ENCODE measurements at regions not wholly inside any gene's neighbourhood (a gene's known extent, or its start where the extent isn't known, plus 50 kb on each side); places are given as distances from the start of the nearest gene placed in this dataset.
"Not testable (repeated sequence)": the region's sequence is repeated elsewhere in the genome, so short reads cannot be mapped to it uniquely, and the experiment has no call there.

DNA sequence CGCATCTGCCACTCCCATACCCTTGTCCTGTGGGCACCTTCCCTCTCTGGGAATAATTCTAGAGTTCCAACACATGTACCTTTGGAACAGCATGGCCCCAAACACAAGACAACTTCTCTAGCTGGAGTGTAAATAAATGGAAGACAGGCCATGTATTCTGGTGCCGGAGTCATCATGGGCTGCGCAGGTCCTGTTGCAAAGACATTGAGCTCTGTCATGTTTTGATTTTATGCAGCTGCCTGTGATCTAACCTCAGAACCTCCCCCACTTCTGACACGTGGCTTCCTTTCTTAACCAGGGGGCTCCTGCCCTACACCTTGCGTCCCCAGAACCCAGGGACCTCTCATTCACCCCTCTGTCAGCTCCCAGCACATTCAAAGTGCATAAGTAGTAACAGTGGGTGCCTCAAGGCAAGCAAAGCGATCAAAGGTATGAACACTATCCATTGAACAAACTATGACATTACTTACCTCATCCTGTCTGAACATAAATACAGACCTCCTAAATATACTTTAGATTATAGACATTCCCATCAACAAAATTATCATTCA lies 219.9 kb downstream of the FGFR2 start:
- POLR2A ChIA-PET: no interaction called here
- H3K27me3 Mint-ChIP-seq: no peaks in the 10 kb centered on the region
- H3K4me3 ChIP-seq (ENCODE audit: control insufficient read depth in 1 of 2, extremely low read depth in 1 of 2, low read length in 1 of 2): no peak overlapping the region
- no peaks in the 10 kb centered on the region for H3K36me3 Mint-ChIP-seq
- DNase-seq (no peak), ATAC-seq (replicated peaks in 1 of 4) (no peak)
- no peaks in the 10 kb centered on the region for H3K9me3 ChIP-seq
- no peak overlapping the region for H3K27ac ChIP-seq (ENCODE audit: low read length)
- 59% methylated on average over 3 of the region's 6 CpGs for WGBS (ENCODE audit: insufficient coverage)
- no peaks in the 10 kb centered on the region for H3K4me1 Mint-ChIP-seq
- no peak overlapping the region for H3K27ac Mint-ChIP-seq
- no peaks in the 10 kb centered on the region for H3K36me3 ChIP-seq (ENCODE audit: control insufficient read depth in 2 of 2, extremely low read depth in 1 of 2, insufficient read depth in 1 of 2, low read length in 1 of 2)
- no peak overlapping the region for H3K4me3 Mint-ChIP-seq
- H3K4me1 ChIP-seq (ENCODE audit: control insufficient read depth in 1 of 2, extremely low read depth in 1 of 2, insufficient read depth in 2 of 2, low read length in 2 of 2): no peaks in the 10 kb centered on the region
- H3K27me3 ChIP-seq (replicated peaks in 1 of 2; ENCODE audit: control insufficient read depth in 2 of 2, extremely low read depth in 1 of 2, insufficient read depth in 2 of 2, low read length in 1 of 2): no peaks in the 10 kb centered on the region
- CTCF ChIA-PET: no interaction called here
- peaks cover 5 to 15% (median 8%) of the 10 kb centered on the region in 3 donors for H3K9me3 Mint-ChIP-seq

DNA sequence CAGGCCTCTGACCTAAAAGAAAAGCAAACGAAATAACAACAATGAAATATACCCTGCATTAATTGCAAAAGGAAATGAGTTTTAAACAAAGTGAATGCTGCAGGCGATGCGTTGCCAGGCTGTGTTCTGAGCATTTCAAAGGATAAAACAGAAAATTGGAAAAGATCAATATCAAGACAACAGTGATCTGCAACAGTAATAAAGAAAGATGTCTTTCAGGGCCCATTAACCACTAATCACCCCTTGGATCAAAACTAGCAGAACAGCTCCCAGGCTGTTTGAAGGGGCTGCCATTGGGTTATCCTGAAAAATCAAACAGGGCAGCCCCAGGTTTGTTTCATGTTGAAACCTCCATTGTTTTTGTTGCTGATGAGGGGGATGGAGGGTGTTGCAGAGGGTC lies 219.2 kb downstream of the FGFR2 start:
- no peak for DNase-seq
- Histone ChIP-seq H3K36me3 (ENCODE audit: control insufficient read depth in 2 of 2, extremely low read depth in 1 of 2, insufficient read depth in 1 of 2, low read length in 1 of 2) (no peaks in the 10 kb centered on the region), H3K27ac (ENCODE audit: low read length) (no peak overlapping the region), H3K9me3 (no peaks in the 10 kb centered on the region), H3K27me3 (replicated peaks in 1 of 2; ENCODE audit: control insufficient read depth in 2 of 2, extremely low read depth in 1 of 2, insufficient read depth in 2 of 2, low read length in 1 of 2) (no peaks in the 10 kb centered on the region), H3K4me1 (ENCODE audit: control insufficient read depth in 1 of 2, extremely low read depth in 1 of 2, insufficient read depth in 2 of 2, low read length in 2 of 2) (no peaks in the 10 kb centered on the region), H3K4me3 (ENCODE audit: control insufficient read depth in 1 of 2, extremely low read depth in 1 of 2, low read length in 1 of 2) (no peak overlapping the region)
- peaks cover 5 to 12% (median 8%) of the 10 kb centered on the region in 3 donors for H3K9me3 Mint-ChIP-seq
- no peaks in the 10 kb centered on the region for H3K4me1 Mint-ChIP-seq
- no peak for ATAC-seq (replicated peaks in 1 of 4)
- H3K4me3 Mint-ChIP-seq: no peak overlapping the region
- no peaks in the 10 kb centered on the region for H3K36me3 Mint-ChIP-seq
- H3K27ac Mint-ChIP-seq: no peak overlapping the region
- WGBS (ENCODE audit: insufficient coverage): no CpG with 5 or more reads among the region's 3 CpGs
- no peaks in the 10 kb centered on the region for H3K27me3 Mint-ChIP-seq
- ChIA-PET POLR2A (no interaction called here), CTCF (no interaction called here)

GRCh38 chr10:121380211-121380610 lies 218.0 kb downstream of the FGFR2 start:
- no peak overlapping the region for H3K4me3 ChIP-seq (ENCODE audit: control insufficient read depth in 1 of 2, extremely low read depth in 1 of 2, low read length in 1 of 2)
- ATAC-seq (replicated peaks in 1 of 4) (no peak), DNase-seq (no peak)
- CTCF ChIA-PET: no interaction called here
- no peaks in the 10 kb centered on the region for H3K36me3 ChIP-seq (ENCODE audit: control insufficient read depth in 2 of 2, extremely low read depth in 1 of 2, insufficient read depth in 1 of 2, low read length in 1 of 2)
- H3K27ac ChIP-seq (ENCODE audit: low read length): no peak overlapping the region
- Mint-ChIP-seq H3K4me3 (no peak overlapping the region), H3K36me3 (no peaks in the 10 kb centered on the region), H3K27ac (no peak overlapping the region), H3K9me3 (peaks cover 5 to 11% (median 11%) of the 10 kb centered on the region in 3 donors), H3K27me3 (no peaks in the 10 kb centered on the region), H3K4me1 (no peaks in the 10 kb centered on the region)
- 50% methylated on average over 2 of the region's 3 CpGs for WGBS (ENCODE audit: insufficient coverage)
- POLR2A ChIA-PET: no interaction called here
- no peaks in the 10 kb centered on the region for H3K27me3 ChIP-seq (replicated peaks in 1 of 2; ENCODE audit: control insufficient read depth in 2 of 2, extremely low read depth in 1 of 2, insufficient read depth in 2 of 2, low read length in 1 of 2)
- no peaks in the 10 kb centered on the region for H3K4me1 ChIP-seq (ENCODE audit: control insufficient read depth in 1 of 2, extremely low read depth in 1 of 2, insufficient read depth in 2 of 2, low read length in 2 of 2)
- no peaks in the 10 kb centered on the region for H3K9me3 ChIP-seq

DNA sequence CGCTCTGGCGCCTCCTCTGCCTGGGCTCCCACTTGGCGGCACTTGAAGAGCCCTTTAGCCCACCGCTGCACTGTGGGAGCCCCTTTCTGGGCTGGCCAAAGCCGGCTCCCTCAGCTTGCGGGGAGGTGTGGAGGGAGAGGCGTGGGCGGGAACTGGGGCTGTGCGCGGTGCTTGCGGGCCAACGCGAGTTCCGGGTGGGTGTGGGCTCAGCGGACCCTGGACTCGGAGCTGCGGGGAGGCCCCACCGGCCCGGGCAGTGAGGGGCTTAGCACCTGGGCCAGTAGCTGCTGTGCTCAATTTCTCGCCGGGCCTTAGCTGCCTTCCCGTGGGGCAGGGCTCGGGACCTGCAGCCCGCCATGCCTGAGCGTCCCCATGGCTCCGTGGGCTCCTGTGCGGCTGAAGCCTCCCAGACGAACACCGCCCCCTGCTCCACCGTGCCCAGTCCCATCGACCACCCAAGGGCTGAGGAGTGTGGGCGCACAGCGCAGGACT lies 216.2 kb downstream of the FGFR2 start:
- H3K4me1 Mint-ChIP-seq; H3K27ac Mint-ChIP-seq; POLR2A ChIA-PET; H3K4me3 ChIP-seq (ENCODE audit: control insufficient read depth in 1 of 2, extremely low read depth in 1 of 2, low read length in 1 of 2); H3K9me3 ChIP-seq; ATAC-seq (replicated peaks in 1 of 4); H3K36me3 Mint-ChIP-seq; DNase-seq; H3K27me3 Mint-ChIP-seq; H3K4me1 ChIP-seq (ENCODE audit: control insufficient read depth in 1 of 2, extremely low read depth in 1 of 2, insufficient read depth in 2 of 2, low read length in 2 of 2); CTCF ChIA-PET; H3K4me3 Mint-ChIP-seq; H3K27ac ChIP-seq (ENCODE audit: low read length); H3K27me3 ChIP-seq (replicated peaks in 1 of 2; ENCODE audit: control insufficient read depth in 2 of 2, extremely low read depth in 1 of 2, insufficient read depth in 2 of 2, low read length in 1 of 2); H3K36me3 ChIP-seq (ENCODE audit: control insufficient read depth in 2 of 2, extremely low read depth in 1 of 2, insufficient read depth in 1 of 2, low read length in 1 of 2): not testable (repeated sequence)
- 96% methylated on average over 25 of the region's 33 CpGs for WGBS (ENCODE audit: insufficient coverage)
- H3K9me3 Mint-ChIP-seq: peaks cover 5 to 14% (median 9%) of the 10 kb centered on the region in 3 donors

GRCh38 chr10:121385136-121385535 lies 213.1 kb downstream of the FGFR2 start:
- no peak overlapping the region for H3K4me3 Mint-ChIP-seq
- no peaks in the 10 kb centered on the region for H3K36me3 ChIP-seq (ENCODE audit: control insufficient read depth in 2 of 2, extremely low read depth in 1 of 2, insufficient read depth in 1 of 2, low read length in 1 of 2)
- H3K27ac Mint-ChIP-seq: no peak overlapping the region
- ChIA-PET POLR2A (interaction anchor here in 1 of 2 donors (0.7 kb wide), 1 partner anchor 88 kb away, joined by 3 read pairs; no protein-coding TSS in a partner anchor), CTCF (interaction anchor here in 1 of 2 donors (0.6 kb wide), 1 partner anchor 13 kb away, joined by 3 read pairs; no protein-coding TSS in a partner anchor)
- no peak for ATAC-seq (replicated peaks in 1 of 4)
- H3K27me3 ChIP-seq (replicated peaks in 1 of 2; ENCODE audit: control insufficient read depth in 2 of 2, extremely low read depth in 1 of 2, insufficient read depth in 2 of 2, low read length in 1 of 2): no peaks in the 10 kb centered on the region
- no CpG with 5 or more reads among the region's 1 CpG for WGBS (ENCODE audit: insufficient coverage)
- no peak overlapping the region for H3K27ac ChIP-seq (ENCODE audit: low read length)
- no peak overlapping the region for H3K4me3 ChIP-seq (ENCODE audit: control insufficient read depth in 1 of 2, extremely low read depth in 1 of 2, low read length in 1 of 2)
- no peaks in the 10 kb centered on the region for H3K36me3 Mint-ChIP-seq
- H3K4me1 ChIP-seq (ENCODE audit: control insufficient read depth in 1 of 2, extremely low read depth in 1 of 2, insufficient read depth in 2 of 2, low read length in 2 of 2): no peaks in the 10 kb centered on the region
- no peak for DNase-seq
- H3K4me1 Mint-ChIP-seq: no peaks in the 10 kb centered on the region
- H3K9me3 ChIP-seq: no peaks in the 10 kb centered on the region
- no peaks in the 10 kb centered on the region for H3K27me3 Mint-ChIP-seq
- H3K9me3 Mint-ChIP-seq: peaks cover 6 to 11% (median 10%) of the 10 kb centered on the region in 3 donors

DNA sequence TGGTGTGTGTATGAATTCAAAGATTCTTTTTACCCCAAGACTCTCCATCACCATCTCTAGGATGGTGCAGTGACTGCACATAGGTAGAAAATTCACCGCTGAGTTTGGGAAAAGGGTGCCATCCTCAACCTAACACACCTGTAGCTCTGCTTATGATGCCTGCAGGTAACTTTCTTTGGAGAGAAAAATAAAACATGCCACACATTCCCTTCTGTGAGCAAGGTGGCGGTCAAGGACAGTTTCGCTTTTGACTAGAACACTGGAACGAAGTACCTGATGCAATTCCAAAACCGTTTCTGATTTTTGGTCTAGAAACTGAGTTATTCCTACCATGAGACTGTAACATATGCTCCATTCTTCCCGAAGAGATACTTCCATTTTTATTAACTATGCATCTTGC lies 205.6 kb downstream of the FGFR2 start:
- DNase-seq (no peak), ATAC-seq (replicated peaks in 1 of 4) (no peak)
- ChIA-PET CTCF (no interaction called here), POLR2A (no interaction called here)
- 94% methylated on average over 3 of the region's 6 CpGs for WGBS (ENCODE audit: insufficient coverage)
- peaks cover 0 to 6% of the 10 kb centered on the region in 2 donors for H3K27me3 Mint-ChIP-seq
- Histone ChIP-seq H3K36me3 (ENCODE audit: control insufficient read depth in 2 of 2, extremely low read depth in 1 of 2, insufficient read depth in 1 of 2, low read length in 1 of 2) (no peaks in the 10 kb centered on the region), H3K27me3 (replicated peaks in 1 of 2; ENCODE audit: control insufficient read depth in 2 of 2, extremely low read depth in 1 of 2, insufficient read depth in 2 of 2, low read length in 1 of 2) (peaks cover 0 to 6% of the 10 kb centered on the region in 2 experiments), H3K4me1 (ENCODE audit: control insufficient read depth in 1 of 2, extremely low read depth in 1 of 2, insufficient read depth in 2 of 2, low read length in 2 of 2) (no peaks in the 10 kb centered on the region), H3K9me3 (no peaks in the 10 kb centered on the region), H3K4me3 (ENCODE audit: control insufficient read depth in 1 of 2, extremely low read depth in 1 of 2, low read length in 1 of 2) (no peak overlapping the region), H3K27ac (ENCODE audit: low read length) (no peak overlapping the region)
- peaks cover 3 to 8% (median 7%) of the 10 kb centered on the region in 3 donors for H3K9me3 Mint-ChIP-seq
- H3K27ac Mint-ChIP-seq: no peak overlapping the region
- H3K4me1 Mint-ChIP-seq: no peaks in the 10 kb centered on the region
- no peaks in the 10 kb centered on the region for H3K36me3 Mint-ChIP-seq
- H3K4me3 Mint-ChIP-seq: no peak overlapping the region

GRCh38 chr10:121393522-121393921 lies 204.7 kb downstream of the FGFR2 start:
- no peak overlapping the region for H3K27ac ChIP-seq (ENCODE audit: low read length)
- ChIA-PET POLR2A (no interaction called here), CTCF (no interaction called here)
- H3K27me3 Mint-ChIP-seq: peaks cover 0 to 6% of the 10 kb centered on the region in 2 donors
- peaks cover 3 to 7% (median 4%) of the 10 kb centered on the region in 3 donors for H3K9me3 Mint-ChIP-seq
- no peaks in the 10 kb centered on the region for H3K36me3 Mint-ChIP-seq
- WGBS (ENCODE audit: insufficient coverage): no CpG with 5 or more reads among the region's 3 CpGs
- no peak for DNase-seq
- no peaks in the 10 kb centered on the region for H3K4me1 Mint-ChIP-seq
- H3K4me3 Mint-ChIP-seq: no peak overlapping the region
- no peaks in the 10 kb centered on the region for H3K36me3 ChIP-seq (ENCODE audit: control insufficient read depth in 2 of 2, extremely low read depth in 1 of 2, insufficient read depth in 1 of 2, low read length in 1 of 2)
- no peaks in the 10 kb centered on the region for H3K4me1 ChIP-seq (ENCODE audit: control insufficient read depth in 1 of 2, extremely low read depth in 1 of 2, insufficient read depth in 2 of 2, low read length in 2 of 2)
- H3K4me3 ChIP-seq (ENCODE audit: control insufficient read depth in 1 of 2, extremely low read depth in 1 of 2, low read length in 1 of 2): no peak overlapping the region
- H3K27me3 ChIP-seq (replicated peaks in 1 of 2; ENCODE audit: control insufficient read depth in 2 of 2, extremely low read depth in 1 of 2, insufficient read depth in 2 of 2, low read length in 1 of 2): peaks cover 0 to 6% of the 10 kb centered on the region in 2 experiments
- H3K27ac Mint-ChIP-seq: no peak overlapping the region
- no peak for ATAC-seq (replicated peaks in 1 of 4)
- no peaks in the 10 kb centered on the region for H3K9me3 ChIP-seq
